Astrocyte (in vitro differentiated cells and primary cell): ENCODE measurements at regions not wholly inside any gene's neighbourhood (a gene's known extent, or its start where the extent isn't known, plus 50 kb on each side); places are given as distances from the start of the nearest gene placed in this dataset.

Experiments
- DNase-seq: peaks from one replicate; pipeline ENCODE4 v3.0.0-alpha.2; 2010; ENCODE audit warnings: low read depth
- FAIRE-seq: peaks from 2 replicates; lab custom pipeline; 2011; peaks lifted over from hg19 to GRCh38; lab: Jason Lieb, UNC
- H2AFZ ChIP-seq: 2 replicates; pipeline ENCODE4 v1.6.0; 2012; ENCODE audit warnings: low read depth, low read length, inconsistent platforms
- H3K27ac ChIP-seq: 2 replicates; pipeline ENCODE4 v1.5.1; 2011; ENCODE audit warnings: low read depth, low read length, inconsistent platforms
- H3K27me3 ChIP-seq: 2 replicates; pipeline ENCODE4 v1.6.0; 2011; ENCODE audit warnings: low read length, inconsistent platforms; ENCODE audit not compliant: insufficient read depth
- H3K36me3 ChIP-seq: 2 replicates; pipeline ENCODE4 v1.5.1; 2011; ENCODE audit warnings: low read length, inconsistent platforms; ENCODE audit not compliant: insufficient read depth
- H3K4me1 ChIP-seq: 2 replicates; pipeline ENCODE4 v1.5.1; 2011; ENCODE audit warnings: low read length, inconsistent platforms; ENCODE audit not compliant: insufficient read depth
- H3K4me2 ChIP-seq: 2 replicates; pipeline ENCODE4 v1.6.0; 2012; ENCODE audit warnings: low read length, inconsistent platforms
- H3K4me3 ChIP-seq: 2 replicates; pipeline ENCODE4 v1.5.1; 2011; ENCODE audit warnings: low read depth, mild to moderate bottlenecking, low read length, inconsistent platforms; ENCODE audit not compliant: insufficient read depth
- H3K79me2 ChIP-seq: 2 replicates; pipeline ENCODE4 v1.6.0; 2012; ENCODE audit warnings: mild to moderate bottlenecking, low read length, inconsistent platforms; ENCODE audit not compliant: insufficient read depth
- H3K9ac ChIP-seq: 2 replicates; pipeline ENCODE4 v1.6.0; 2012; ENCODE audit warnings: mild to moderate bottlenecking, low read length, inconsistent platforms
- H3K9me3 ChIP-seq: 2 replicates; pipeline ENCODE4 v1.5.1; 2012; ENCODE audit warnings: low read depth, mild to moderate bottlenecking, low read length, inconsistent platforms; ENCODE audit not compliant: insufficient read depth
- H4K20me1 ChIP-seq: 2 replicates; pipeline ENCODE4 v1.6.0; 2012; ENCODE audit warnings: low read length, inconsistent platforms; ENCODE audit not compliant: insufficient read depth
- H3K27ac Mint-ChIP-seq: one replicate; pipeline ENCODE4 v1.8.0; 2021; ENCODE audit warnings: mild to moderate bottlenecking, mixed read lengths; ENCODE audit not compliant: unreplicated experiment
- H3K27me3 Mint-ChIP-seq: one replicate; pipeline ENCODE4 v1.8.0; 2021; ENCODE audit warnings: low read depth, mixed read lengths; ENCODE audit not compliant: unreplicated experiment
- H3K36me3 Mint-ChIP-seq: one replicate; pipeline ENCODE4 v1.8.0; 2021; ENCODE audit warnings: low read depth, mixed read lengths; ENCODE audit not compliant: unreplicated experiment
- H3K4me1 Mint-ChIP-seq: one replicate; pipeline ENCODE4 v1.8.0; 2021; ENCODE audit warnings: low read depth, mixed read lengths; ENCODE audit not compliant: unreplicated experiment
- H3K4me3 Mint-ChIP-seq: one replicate; pipeline ENCODE4 v1.8.0; 2021; ENCODE audit warnings: mild to moderate bottlenecking, moderate library complexity, mixed read lengths; ENCODE audit not compliant: unreplicated experiment
- H3K9me3 Mint-ChIP-seq: one replicate; pipeline ENCODE4 v1.8.0; 2021; ENCODE audit warnings: mild to moderate bottlenecking, mixed read lengths; ENCODE audit not compliant: unreplicated experiment
- EZH2 ChIP-seq: IDR thresholded peaks from 2 replicates; pipeline ENCODE4 v1.6.1; 2012; ENCODE audit warnings: mild to moderate bottlenecking, low read length, inconsistent platforms; ENCODE audit not compliant: insufficient read depth
- TF ChIP-seq, protein P1 (sequence below): IDR thresholded peaks from 2 replicates; pipeline ENCODE4 v1.5.1; 2011; ENCODE audit warnings: low read depth, mild to moderate bottlenecking, inconsistent platforms, low read length, moderate library complexity; ENCODE audit not compliant: insufficient read depth

DNA sequence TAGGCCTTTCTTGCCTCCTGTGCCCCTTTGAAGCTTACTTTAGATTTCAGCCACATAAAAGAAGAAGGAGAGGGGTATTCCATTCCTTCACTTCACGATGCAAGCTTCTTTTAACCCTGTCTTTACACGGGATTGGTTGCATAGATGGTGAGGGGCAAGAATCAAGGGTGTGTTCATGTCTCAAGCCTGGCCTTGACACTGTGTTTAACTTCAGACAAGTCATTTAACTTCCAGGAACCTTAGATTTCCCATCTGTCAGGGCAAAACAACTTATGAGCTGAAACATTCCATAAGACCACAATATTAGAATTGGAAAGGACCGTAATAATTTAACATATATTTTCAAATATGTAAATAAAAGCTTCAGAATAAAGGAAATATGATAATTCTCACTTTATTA is 344.5 kb downstream of the MFSD1 start:
- Histone ChIP-seq H3K27ac (no peak overlapping the region), H3K4me2 (no peak overlapping the region), H3K4me3 (no peak overlapping the region), H2AFZ (no peak overlapping the region), H3K9me3 (no peaks in the 10 kb centered on the region), H4K20me1 (no peaks in the 10 kb centered on the region), H3K79me2 (no peaks in the 10 kb centered on the region), H3K4me1 (no peaks in the 10 kb centered on the region), H3K9ac (no peak overlapping the region), H3K36me3 (no peaks in the 10 kb centered on the region), H3K27me3 (peaks cover 2% of the 10 kb centered on the region)
- Mint-ChIP-seq H3K27ac (no peak overlapping the region), H3K36me3 (no peaks in the 10 kb centered on the region), H3K4me3 (no peak overlapping the region), H3K27me3 (peaks cover 2% of the 10 kb centered on the region), H3K4me1 (no peaks in the 10 kb centered on the region), H3K9me3 (peaks cover 2% of the 10 kb centered on the region)
- no peak for TF ChIP-seq EZH2
- TF ChIP-seq, protein P1, sequence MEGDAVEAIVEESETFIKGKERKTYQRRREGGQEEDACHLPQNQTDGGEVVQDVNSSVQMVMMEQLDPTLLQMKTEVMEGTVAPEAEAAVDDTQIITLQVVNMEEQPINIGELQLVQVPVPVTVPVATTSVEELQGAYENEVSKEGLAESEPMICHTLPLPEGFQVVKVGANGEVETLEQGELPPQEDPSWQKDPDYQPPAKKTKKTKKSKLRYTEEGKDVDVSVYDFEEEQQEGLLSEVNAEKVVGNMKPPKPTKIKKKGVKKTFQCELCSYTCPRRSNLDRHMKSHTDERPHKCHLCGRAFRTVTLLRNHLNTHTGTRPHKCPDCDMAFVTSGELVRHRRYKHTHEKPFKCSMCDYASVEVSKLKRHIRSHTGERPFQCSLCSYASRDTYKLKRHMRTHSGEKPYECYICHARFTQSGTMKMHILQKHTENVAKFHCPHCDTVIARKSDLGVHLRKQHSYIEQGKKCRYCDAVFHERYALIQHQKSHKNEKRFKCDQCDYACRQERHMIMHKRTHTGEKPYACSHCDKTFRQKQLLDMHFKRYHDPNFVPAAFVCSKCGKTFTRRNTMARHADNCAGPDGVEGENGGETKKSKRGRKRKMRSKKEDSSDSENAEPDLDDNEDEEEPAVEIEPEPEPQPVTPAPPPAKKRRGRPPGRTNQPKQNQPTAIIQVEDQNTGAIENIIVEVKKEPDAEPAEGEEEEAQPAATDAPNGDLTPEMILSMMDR: no peak
- no peak for DNase-seq
- FAIRE-seq: no peak

DNA sequence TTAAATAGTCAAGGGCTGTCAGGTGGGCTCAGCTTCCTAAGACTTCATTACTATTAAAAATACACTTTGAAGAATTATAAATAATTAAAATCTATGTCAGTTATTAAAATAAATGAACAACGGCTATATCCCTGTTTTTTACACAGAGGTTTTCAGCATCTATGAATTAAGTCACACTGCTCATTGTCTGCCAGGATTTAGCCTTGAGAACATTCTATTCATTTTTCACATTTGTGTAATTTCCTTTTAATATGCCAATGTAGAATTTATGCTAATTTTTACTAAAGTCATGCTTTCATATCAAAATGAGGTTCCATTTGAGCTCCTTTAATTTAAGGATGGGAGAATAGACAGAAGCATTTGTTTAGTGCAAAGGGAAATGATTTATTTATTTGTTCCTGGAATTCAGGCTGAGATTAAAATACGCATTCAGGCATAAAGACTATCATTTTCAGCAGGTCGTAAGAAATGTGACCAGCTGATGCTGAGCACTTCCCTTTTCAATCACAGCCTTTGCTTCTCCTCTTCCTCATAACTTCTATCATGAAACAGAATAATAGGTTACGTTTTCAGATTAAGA is 345.1 kb downstream of the MFSD1 start:
- H3K4me2 ChIP-seq: no peak overlapping the region
- H3K4me1 Mint-ChIP-seq: no peaks in the 10 kb centered on the region

DNA sequence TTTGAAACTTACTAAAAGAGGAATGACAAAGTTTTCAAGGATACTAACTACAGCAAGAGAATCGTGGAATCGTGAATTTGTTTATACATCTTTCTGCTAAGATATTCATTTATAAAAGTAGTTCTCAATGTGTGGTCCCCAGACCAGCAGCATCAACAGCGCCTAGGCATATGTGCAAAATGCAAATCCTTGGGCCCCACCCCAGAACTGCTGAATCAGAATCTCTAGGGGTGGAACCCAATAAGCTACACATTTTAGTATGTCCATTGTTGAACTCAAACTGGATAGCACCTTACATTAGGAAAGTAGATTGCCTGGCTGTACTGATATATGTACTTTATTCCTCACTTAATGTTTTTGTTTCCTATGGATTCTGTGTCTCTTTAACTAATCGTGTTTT is 346.0 kb downstream of the MFSD1 start:
- no peak for FAIRE-seq
- no peaks in the 10 kb centered on the region for H3K36me3 Mint-ChIP-seq
- Histone ChIP-seq H3K27ac (no peak overlapping the region), H3K79me2 (no peaks in the 10 kb centered on the region), H3K4me1 (no peaks in the 10 kb centered on the region), H3K36me3 (no peaks in the 10 kb centered on the region), H2AFZ (no peak overlapping the region), H3K9ac (no peak overlapping the region), H4K20me1 (no peaks in the 10 kb centered on the region), H3K4me2 (no peak overlapping the region), H3K27me3 (peaks cover 2% of the 10 kb centered on the region), H3K4me3 (no peak overlapping the region), H3K9me3 (no peaks in the 10 kb centered on the region)
- H3K27ac Mint-ChIP-seq: no peak overlapping the region
- no peaks in the 10 kb centered on the region for H3K4me1 Mint-ChIP-seq
- no peak for TF ChIP-seq EZH2
- TF ChIP-seq, protein P1: no peak
- no peak for DNase-seq
- H3K9me3 Mint-ChIP-seq: peaks cover 2% of the 10 kb centered on the region
- peaks cover 2% of the 10 kb centered on the region for H3K27me3 Mint-ChIP-seq
- no peak overlapping the region for H3K4me3 Mint-ChIP-seq

More for the DNA sequence above, 345.1 kb downstream of the MFSD1 start:
- no peak overlapping the region for H3K9ac ChIP-seq
- H3K4me3 ChIP-seq: no peak overlapping the region
- no peak overlapping the region for H3K27ac ChIP-seq
- no peaks in the 10 kb centered on the region for H3K79me2 ChIP-seq
- Mint-ChIP-seq H3K9me3 (peaks cover 2% of the 10 kb centered on the region), H3K27ac (no peak overlapping the region), H3K4me3 (no peak overlapping the region), H3K36me3 (no peaks in the 10 kb centered on the region), H3K27me3 (peaks cover 2% of the 10 kb centered on the region)
- FAIRE-seq (no peak), DNase-seq (no peak)
- no peak overlapping the region for H2AFZ ChIP-seq
- H3K27me3 ChIP-seq: peaks cover 2% of the 10 kb centered on the region
- no peaks in the 10 kb centered on the region for H4K20me1 ChIP-seq
- H3K4me1 ChIP-seq: no peaks in the 10 kb centered on the region
- H3K9me3 ChIP-seq: no peaks in the 10 kb centered on the region
- no peak for TF ChIP-seq EZH2
- TF ChIP-seq, protein P1: no peak
- no peaks in the 10 kb centered on the region for H3K36me3 ChIP-seq
